ENCODE measurements at regions not wholly inside any gene's neighbourhood (a gene's known extent, or its start where the extent isn't known, plus 50 kb on each side); places are given as distances from the start of the nearest gene placed in this dataset.

DNA sequence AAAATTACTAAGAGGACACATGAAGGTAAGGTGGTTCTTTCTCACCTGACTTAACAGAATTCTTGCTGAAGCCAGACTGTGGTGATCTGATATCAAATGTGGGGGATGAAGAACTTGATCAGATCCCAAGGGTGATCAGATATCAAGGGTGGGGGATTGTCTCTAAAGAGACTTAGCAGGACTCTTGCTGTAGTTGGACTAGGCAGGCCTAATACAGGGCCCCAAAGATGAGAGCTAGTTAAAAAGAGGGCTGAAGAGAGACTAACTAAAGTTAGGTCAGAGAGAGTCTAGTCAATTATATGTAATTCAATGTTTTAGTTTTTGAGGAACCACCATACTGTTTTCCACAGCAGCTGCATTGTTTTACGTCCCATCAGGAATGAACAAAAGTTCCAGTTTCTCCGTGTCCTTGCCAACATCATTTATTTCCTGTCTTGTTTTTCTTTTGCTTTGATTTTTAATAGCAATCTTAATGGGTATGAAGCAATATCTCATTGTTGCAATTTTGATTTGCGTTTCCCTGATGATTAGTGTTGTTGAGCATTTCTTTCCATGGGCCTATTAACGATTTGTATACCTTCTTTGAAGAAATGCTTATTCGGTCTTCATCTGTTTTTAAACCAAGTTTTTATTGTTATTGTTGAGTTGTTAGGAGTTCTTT lies 77.6 kb upstream of the ALDH1A1 start:
- TF ChIP-seq, protein P1, sequence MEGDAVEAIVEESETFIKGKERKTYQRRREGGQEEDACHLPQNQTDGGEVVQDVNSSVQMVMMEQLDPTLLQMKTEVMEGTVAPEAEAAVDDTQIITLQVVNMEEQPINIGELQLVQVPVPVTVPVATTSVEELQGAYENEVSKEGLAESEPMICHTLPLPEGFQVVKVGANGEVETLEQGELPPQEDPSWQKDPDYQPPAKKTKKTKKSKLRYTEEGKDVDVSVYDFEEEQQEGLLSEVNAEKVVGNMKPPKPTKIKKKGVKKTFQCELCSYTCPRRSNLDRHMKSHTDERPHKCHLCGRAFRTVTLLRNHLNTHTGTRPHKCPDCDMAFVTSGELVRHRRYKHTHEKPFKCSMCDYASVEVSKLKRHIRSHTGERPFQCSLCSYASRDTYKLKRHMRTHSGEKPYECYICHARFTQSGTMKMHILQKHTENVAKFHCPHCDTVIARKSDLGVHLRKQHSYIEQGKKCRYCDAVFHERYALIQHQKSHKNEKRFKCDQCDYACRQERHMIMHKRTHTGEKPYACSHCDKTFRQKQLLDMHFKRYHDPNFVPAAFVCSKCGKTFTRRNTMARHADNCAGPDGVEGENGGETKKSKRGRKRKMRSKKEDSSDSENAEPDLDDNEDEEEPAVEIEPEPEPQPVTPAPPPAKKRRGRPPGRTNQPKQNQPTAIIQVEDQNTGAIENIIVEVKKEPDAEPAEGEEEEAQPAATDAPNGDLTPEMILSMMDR (IDR thresholded peaks at IDR 0.05; ENCODE audit: insufficient read depth in 1 of 2, low read depth in 1 of 2, low read length in 1 of 2, severe bottlenecking in 1 of 2, unreplicated experiment in 1 of 2): no peak
- intact Hi-C loops (cut with micrococcal nuclease; ENCODE audit: unreplicated experiment): no loop called here
- H3K27me3 Mint-ChIP-seq (ENCODE audit: insufficient read depth, unreplicated experiment): no peaks in the 10 kb centered on the region

DNA sequence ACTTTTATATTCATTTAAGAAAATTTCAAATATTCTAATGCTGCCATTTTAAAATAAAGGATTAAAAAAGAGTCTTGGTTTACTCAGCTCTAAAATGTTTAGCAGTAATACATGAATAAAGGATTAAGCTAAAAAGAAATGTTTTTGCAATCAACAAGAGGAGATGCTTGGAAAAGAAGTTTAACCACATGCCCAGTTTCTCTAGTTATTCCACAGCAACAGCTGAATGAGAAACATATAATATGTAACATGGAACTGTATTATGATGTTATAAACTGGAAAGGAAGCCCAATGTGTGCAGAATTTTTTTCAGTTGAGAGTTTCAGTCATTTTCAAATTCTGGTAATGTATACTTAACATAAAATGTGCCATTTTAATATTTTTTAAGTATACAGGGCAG lies 76.5 kb upstream of the ALDH1A1 start:
- Histone ChIP-seq H3K4me1 (no peaks in the 10 kb centered on the region), H3K9me3 (no peaks in the 10 kb centered on the region), H3K27me3 (replicated peaks; ENCODE audit: control insufficient read depth, insufficient read depth, low read length) (no peaks in the 10 kb centered on the region), H3K36me3 (ENCODE audit: control insufficient read depth, insufficient read depth, low read length) (no peaks in the 10 kb centered on the region), H3K4me3 (ENCODE audit: low read depth, low read length) (no peak overlapping the region)
- ChIA-PET POLR2A (no interaction called here), CTCF (no interaction called here)
- Mint-ChIP-seq H3K27me3 (ENCODE audit: insufficient read depth, unreplicated experiment) (no peaks in the 10 kb centered on the region), H3K36me3 (ENCODE audit: insufficient read depth, unreplicated experiment) (no peaks in the 10 kb centered on the region), H3K27ac (ENCODE audit: unreplicated experiment) (no peak overlapping the region), H3K4me1 (ENCODE audit: low read depth, unreplicated experiment) (no peaks in the 10 kb centered on the region), H3K4me3 (ENCODE audit: unreplicated experiment) (no peak overlapping the region), H3K9me3 (ENCODE audit: unreplicated experiment) (no peaks in the 10 kb centered on the region)
- DNase-seq: no peak
- TF ChIP-seq, protein P1 (IDR thresholded peaks at IDR 0.05; ENCODE audit: insufficient read depth in 1 of 2, low read depth in 1 of 2, low read length in 1 of 2, severe bottlenecking in 1 of 2, unreplicated experiment in 1 of 2): no peak
- no TSS peak for BruUV-seq (replicated peaks)
- intact Hi-C loops (cut with micrococcal nuclease; ENCODE audit: unreplicated experiment): no loop called here

More for the DNA sequence above, 77.6 kb upstream of the ALDH1A1 start:
- BruUV-seq (replicated peaks): no TSS peak
- Histone ChIP-seq H3K27me3 (replicated peaks; ENCODE audit: control insufficient read depth, insufficient read depth, low read length) (no peaks in the 10 kb centered on the region), H3K9me3 (no peaks in the 10 kb centered on the region), H3K4me1 (no peaks in the 10 kb centered on the region), H3K36me3 (ENCODE audit: control insufficient read depth, insufficient read depth, low read length) (no peaks in the 10 kb centered on the region), H3K4me3 (ENCODE audit: low read depth, low read length) (no peak overlapping the region)
- no peak overlapping the region for H3K27ac Mint-ChIP-seq (ENCODE audit: unreplicated experiment)
- no peaks in the 10 kb centered on the region for H3K36me3 Mint-ChIP-seq (ENCODE audit: insufficient read depth, unreplicated experiment)
- H3K4me1 Mint-ChIP-seq (ENCODE audit: low read depth, unreplicated experiment): no peaks in the 10 kb centered on the region
- ChIA-PET POLR2A (no interaction called here), CTCF (no interaction called here)
- DNase-seq: no peak
- no peaks in the 10 kb centered on the region for H3K9me3 Mint-ChIP-seq (ENCODE audit: unreplicated experiment)
- no peak overlapping the region for H3K4me3 Mint-ChIP-seq (ENCODE audit: unreplicated experiment)

DNA sequence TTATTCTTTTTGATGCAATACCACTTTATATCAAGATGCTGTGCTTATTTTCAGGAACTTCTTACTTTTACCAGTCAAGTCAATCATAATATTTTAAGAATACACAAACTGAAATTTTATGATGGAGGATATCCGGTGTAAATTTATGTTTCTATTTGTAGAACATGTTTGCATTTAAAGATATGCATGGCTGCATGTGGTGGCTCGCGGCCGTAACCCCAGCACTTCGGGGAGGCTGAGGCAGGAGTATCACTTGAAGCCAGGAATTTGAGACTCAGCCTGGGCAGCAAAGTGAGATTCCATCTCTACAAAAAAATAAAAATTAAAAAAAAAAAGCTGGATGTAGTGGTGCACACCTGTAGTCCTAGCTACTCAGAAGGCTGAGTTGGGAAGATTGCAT lies 73.5 kb upstream of the ALDH1A1 start:
- no peaks in the 10 kb centered on the region for H3K9me3 Mint-ChIP-seq (ENCODE audit: unreplicated experiment)
- ChIA-PET CTCF (interaction anchor here (0.7 kb wide), 1 partner anchor 54 kb away, joined by 5 read pairs; no protein-coding TSS in a partner anchor), POLR2A (no interaction called here)
- H3K4me3 Mint-ChIP-seq (ENCODE audit: unreplicated experiment): no peak overlapping the region
- no peaks in the 10 kb centered on the region for H3K27me3 ChIP-seq (replicated peaks; ENCODE audit: control insufficient read depth, insufficient read depth, low read length)
- no peak overlapping the region for H3K4me3 ChIP-seq (ENCODE audit: low read depth, low read length)
- TF ChIP-seq, protein P1 (IDR thresholded peaks at IDR 0.05; ENCODE audit: insufficient read depth in 1 of 2, low read depth in 1 of 2, low read length in 1 of 2, severe bottlenecking in 1 of 2, unreplicated experiment in 1 of 2): no peak
- H3K27ac Mint-ChIP-seq (ENCODE audit: unreplicated experiment): no peak overlapping the region
- no TSS peak for BruUV-seq (replicated peaks)
- H3K36me3 Mint-ChIP-seq (ENCODE audit: insufficient read depth, unreplicated experiment): no peaks in the 10 kb centered on the region
- intact Hi-C loops (cut with micrococcal nuclease; ENCODE audit: unreplicated experiment): no loop called here
- H3K36me3 ChIP-seq (ENCODE audit: control insufficient read depth, insufficient read depth, low read length): no peaks in the 10 kb centered on the region
- H3K9me3 ChIP-seq: no peaks in the 10 kb centered on the region
- no peaks in the 10 kb centered on the region for H3K4me1 ChIP-seq
- DNase-seq: no peak
- H3K4me1 Mint-ChIP-seq (ENCODE audit: low read depth, unreplicated experiment): no peaks in the 10 kb centered on the region
- no peaks in the 10 kb centered on the region for H3K27me3 Mint-ChIP-seq (ENCODE audit: insufficient read depth, unreplicated experiment)

All from Caco-2 (cell line).